NCI-H2029 (cell line): ENCODE measurements at regions not wholly inside any gene's neighbourhood (a gene's known extent, or its start where the extent isn't known, plus 50 kb on each side); places are given as distances from the start of the nearest gene placed in this dataset.
"Not testable (repeated sequence)": the region's sequence is repeated elsewhere in the genome, so short reads cannot be mapped to it uniquely, and the experiment has no call there.

Source experiments
- DNase-seq: peaks from one replicate; lab custom pipeline; 2025; lab: John Stamatoyannopoulos, UW

DNA sequence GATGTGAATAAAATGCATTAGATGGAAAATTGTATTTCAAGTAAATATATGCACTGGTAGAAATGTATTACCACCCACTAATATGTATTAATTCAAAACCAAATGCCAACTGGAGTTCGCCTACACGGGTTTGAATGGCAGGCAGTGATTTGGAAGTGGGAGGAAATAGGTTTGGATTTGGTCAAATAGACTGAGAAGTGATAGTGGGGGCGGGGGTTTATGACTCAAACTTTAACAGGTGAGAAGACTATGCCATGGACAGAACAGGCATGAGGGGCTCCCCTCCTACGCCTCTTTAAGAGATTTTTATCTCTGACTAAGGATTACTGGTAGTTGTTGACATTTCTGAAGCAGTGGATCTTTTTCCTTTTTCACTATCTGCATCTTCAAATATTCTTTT lies 677.8 kb downstream of the NTRK3 start:
- DNase-seq, result no peak

DNA sequence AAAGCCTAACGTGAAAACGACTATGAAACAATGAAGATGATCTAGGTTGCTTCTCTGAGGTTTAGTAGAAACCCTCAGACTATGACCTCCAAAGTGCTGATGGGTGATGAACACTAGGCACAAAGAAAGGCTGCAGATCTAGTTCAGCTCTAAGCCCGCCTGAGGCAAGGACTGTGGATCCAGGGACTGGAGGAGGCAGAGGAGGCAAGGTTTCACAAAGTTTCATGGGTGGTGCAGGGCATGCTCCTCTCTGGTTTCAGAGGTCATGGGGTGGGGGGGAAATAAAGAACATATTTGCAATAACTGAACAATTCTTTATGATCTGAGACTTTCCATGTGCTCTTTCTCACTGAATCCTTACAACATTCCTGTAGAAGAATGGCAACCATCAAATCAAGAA lies 679.2 kb downstream of the NTRK3 start:
- no peak for DNase-seq

DNA sequence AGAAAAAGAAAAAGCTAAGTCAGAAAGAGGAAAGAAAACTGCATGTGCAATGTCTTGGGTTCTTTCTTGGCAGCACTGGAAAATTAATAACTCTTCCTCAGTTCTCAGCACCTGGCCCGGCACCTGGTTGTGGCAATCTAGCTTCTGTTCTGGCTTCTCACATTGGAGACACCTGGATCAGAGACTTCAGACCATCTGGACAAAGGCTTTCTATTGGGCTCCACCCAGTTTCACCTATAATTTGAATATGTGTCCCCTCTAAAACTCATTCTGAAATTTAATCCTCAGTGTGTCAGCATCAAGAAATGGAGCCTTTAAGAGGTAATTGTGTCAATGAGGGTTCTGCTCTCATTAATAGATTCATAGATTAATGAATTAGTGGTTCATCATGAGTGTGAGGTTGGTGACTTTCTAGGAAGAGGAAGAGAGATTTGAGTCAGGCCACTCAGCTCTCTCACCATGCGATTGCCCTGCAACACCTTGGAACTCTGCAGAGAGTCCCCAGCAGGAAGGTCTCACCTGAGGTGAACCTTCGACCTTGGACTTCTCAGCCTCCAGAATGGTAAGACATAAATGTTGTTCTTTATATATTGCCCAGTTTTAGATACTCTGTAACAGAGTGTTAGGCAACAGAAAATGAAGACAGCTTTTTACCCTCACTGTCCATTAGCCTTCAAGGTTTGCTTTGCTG lies 679.9 kb downstream of the NTRK3 start:
- no peak for DNase-seq

DNA sequence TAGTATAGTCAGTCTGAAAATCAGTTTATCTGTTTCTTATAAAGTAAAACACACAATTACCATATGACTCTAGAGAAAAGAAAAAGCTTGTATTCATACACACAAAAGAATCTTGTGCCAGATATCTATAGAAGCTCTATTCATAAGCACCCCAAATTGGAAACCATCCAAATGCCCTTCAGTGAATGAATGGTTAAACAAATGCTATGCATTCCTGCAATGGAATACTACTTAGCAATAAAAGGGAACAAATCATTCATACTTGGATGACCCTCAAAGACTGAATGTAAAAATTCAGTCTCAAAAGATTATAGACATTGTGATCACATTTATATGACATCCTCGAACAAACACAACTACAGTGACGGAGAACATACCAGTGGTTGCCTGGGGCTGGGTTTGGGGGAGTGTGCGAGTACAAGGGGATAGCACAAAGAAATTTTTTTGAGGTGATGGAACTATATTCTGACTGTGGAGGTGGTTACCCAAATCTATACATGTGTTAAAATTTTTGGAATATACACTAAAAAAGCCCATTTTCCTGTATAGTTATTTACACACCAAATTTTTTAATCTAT lies 680.6 kb downstream of the NTRK3 start:
- no peak for DNase-seq

DNA sequence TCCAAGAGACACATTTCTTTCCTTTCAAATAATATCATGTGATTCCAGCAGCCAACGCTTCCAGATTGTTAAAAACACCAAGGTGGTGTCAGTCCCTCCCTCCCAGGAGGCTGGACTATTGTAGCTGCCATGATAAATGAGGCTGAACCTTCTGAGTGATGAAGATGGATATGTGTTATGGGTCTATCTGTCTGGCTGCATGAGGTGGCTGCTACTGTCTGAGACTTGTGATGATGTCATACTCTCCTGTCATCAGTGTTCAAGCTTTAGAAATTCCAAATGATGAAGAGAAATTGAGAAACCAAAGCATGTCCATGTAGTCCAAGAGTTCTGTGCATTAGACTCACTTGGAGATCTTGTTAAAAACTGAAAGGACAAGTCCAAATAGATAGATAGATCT lies 683.0 kb downstream of the NTRK3 start:
- no peak for DNase-seq

DNA sequence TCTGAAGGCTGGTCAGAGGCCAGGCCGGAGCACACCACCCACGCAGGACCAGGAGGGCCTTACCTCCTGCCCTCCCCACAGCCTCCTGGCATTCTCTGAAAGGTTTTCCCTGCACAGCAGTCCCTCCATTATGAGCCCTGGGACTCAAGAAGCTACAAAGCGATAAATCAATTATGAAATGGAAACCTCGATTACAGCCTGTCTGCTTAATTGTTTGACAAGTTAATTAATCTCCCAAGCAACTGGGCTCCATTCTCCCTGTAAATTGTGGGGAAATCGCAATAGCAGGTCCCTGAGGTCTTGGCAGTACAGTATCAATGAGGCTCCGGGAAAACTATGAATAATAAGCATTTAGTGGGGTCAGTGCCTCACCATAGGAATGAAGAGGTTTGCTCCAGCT lies 683.5 kb downstream of the NTRK3 start:
- no peak for DNase-seq

DNA sequence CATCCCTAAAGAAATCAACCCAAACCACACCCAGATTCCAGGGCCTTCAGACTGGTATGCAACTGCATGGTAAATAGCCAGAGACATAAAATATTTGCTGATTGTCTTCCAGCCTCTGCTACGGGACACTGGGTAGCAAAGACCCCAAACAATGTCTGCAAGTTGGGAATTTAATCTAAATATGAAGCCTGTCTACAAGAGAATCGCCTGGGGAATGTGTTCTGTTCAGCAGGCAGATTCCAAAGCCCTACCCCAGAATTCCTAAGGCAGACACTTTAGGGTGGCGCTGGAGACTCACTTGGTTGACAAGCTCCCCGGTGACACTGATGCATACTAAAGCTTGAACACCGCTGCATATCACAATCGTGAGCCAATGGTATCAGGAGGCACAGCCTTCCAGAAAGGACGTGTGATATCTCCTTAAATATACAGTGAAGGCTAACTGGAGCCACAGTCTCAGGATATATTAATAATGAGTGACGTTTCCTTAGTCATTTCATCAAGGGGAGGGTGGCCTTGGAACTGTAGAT lies 684.1 kb downstream of the NTRK3 start:
- no peak for DNase-seq

DNA sequence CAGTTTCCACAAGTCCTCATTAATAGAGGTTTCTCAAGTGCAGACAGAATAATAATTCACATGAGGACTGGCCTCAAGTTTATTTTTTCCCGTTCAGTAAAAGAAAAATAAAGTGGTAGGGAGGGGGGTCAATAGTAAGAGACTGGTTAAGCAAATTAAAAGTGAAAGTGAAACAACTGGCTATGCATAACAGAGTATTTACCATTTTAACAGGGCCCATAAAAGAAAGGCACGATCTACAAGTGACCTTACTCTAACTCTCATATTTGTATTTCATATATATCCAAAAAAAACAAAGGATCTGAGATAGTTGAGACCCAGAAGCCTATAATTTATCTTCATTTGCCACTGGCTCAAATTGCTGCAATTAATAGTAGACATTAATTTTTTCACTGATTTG lies 686.3 kb downstream of the NTRK3 start:
- DNase-seq, result no peak

DNA sequence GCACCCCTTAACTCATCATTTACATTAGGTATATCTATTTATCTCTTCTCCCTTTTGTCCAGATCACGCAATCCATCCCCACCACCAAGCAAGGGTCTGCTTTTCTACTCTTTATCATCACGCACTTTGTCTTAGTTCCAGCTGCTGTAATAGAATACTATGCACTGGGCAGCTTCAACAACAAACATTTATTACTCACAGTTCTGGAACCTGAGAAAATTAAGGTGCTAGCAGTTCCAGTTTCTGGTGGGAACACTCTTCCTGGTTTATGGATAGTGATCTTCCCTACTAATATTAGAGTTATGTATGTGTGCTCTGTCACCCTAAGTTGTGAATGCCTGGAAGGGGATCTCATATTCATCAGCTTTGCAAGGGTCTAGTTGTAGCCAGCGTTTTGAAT lies 687.0 kb downstream of the NTRK3 start:
- no peak for DNase-seq

DNA sequence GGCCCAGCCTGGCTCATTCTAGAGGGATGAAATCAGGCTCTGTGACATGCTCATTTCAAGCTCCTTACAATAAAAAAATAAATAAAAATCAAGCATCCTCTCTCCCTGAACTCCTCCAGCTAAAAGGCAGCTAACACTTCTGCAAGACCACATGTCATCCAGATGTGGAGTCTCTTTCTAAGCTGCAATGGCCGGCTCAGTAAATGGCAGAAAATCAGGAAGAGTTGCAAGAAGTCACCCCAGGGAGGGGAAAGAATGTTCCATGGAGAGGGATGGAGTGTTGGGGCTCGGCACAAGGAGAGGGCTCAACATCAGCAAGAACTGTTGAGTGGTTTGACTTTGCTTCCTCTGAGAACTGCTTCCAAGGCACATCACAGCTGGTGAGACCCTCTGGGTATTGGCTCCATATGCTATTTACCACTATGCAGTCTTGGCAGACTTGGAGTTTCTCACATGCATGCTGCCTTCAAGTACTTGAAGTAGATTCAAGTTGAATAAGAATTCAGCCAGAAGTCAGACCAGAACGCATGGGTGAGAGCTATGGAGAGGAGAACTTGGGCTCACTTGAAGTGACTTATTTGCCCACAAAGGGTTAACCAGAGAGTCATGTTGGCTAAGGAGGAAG lies 689.0 kb downstream of the NTRK3 start:
- DNase-seq, result no peak

DNA sequence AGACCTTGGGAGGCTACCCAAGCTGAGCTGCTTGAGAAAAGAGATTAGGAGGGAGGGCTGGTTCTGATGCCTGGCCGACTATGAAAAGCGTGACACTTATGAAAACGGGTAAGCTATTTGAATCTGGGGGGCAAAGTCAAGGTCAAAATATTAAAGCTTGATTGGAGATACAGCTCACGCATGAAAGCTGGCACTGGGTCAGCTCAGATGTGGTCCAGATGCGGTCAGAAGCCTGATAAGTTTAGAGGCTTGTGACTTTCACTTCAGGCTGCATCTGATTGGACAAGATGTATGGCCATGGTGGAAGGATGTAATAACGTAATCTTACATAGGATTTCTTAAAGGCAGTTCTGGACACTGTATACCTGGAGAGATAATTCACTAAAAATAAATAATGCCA lies 690.3 kb downstream of the NTRK3 start:
- DNase-seq, result no peak

DNA sequence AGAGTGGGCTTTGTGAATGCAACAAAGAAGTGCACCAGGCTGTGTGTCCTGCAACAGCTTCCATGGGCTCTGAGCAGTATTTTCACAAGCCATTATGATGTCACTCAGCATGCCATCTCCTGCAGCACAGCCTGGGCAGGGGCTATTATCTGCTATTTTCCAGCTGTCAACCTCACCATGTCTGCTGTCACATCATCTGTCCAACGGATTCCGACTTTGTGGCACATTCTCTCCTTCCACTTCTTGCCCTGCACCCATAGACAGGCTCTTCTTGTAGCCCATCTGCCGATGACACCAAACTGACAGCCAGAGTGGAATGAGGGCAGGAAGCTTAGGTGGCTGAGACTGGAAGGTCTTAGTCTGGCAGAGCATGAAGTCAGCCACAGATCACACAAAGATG lies 691.9 kb downstream of the NTRK3 start:
- DNase-seq, result no peak

DNA sequence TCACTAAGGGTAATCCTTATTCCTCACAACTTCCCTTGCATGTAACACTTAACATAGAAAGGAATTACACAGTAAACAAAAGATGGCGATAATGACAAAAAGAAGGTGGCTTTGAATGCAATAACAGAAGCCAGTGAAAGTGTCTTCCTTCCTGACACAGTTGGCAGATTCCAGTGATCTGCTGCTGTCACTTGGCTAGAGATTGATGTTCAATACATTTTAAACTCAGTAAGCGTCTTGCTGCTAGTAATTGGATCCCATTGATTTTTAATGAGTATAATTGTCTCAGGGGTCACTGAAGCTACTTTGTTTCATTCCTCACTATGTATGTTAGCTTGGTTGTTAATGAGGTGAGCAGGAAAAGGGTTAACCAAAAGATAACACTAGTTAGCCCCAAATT lies 692.7 kb downstream of the NTRK3 start:
- DNase-seq, result no peak

DNA sequence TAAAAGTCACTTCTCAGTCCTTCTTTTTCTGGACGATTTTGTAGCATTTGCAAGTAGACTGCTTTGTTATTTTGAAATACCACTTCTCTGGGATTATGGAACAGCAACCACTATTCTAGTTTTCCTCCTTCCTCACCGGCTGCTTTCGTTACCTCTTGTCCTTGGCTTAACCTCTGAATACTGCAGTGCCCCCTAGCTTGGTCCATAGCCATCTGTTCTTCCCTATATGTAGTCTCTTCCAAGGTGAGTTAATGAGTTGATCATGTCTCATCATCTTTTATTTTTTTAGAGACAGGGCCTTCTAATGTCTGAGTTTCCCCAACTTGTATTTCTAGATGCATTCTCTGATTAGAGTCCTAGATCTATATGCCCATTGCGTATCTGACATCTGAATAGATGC lies 694.3 kb downstream of the NTRK3 start:
- no peak for DNase-seq

DNA sequence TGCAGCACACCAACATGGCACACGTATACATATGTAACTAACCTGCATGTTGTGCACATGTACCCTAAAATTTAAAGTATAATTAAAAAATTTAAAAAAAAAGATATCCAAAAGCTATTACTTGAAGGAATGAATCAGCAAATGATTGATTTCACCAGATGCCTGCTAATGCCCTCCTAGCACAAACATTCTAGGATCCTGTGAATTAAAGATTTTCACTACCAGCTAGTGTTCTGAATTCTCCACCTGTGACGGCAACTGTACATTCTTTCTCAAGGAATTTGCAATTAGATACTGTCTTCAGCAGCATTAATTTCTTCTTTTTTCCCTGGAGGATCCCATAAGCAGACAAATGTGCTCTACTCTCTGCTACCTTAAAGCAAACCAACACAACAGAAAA lies 694.9 kb downstream of the NTRK3 start:
- no peak for DNase-seq

DNA sequence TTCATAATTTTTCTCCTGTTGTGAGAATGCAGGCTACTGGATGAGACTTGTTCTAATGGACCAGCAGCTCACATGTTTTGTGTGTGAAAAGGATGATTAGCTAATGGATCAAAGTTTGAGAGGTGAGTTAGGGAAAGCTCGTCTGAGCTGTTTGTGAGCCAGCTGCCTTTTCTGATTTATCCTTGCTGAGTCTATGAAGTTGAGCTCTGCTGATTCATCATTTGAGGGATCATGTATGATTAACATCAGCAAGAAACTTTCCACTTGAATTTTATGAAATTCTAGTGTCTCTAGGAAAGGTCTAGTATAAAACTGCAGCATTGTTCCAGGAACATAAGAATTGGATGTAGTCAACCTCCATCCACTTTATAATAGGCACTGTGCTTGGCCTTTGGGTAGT lies 698.7 kb downstream of the NTRK3 start:
- DNase-seq, result no peak

DNA sequence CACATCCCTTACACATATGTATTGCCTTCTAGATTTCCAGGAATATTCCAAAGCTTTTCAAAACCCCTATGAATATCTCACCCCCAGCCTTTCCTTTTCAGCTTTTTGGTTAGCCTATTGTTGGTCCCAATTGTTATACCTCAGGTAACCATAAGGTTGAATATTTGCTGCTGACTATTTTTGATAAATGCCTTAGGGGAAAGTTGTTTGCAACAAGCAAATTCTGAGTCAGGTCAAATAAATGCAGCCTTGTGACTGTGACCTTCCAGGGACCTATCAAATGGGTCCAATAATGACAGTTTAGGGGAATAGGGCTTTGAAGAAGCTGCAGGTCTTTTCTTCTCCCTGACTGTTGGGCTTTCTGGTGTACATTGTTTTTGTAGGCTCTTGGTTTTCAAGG lies 699.7 kb downstream of the NTRK3 start:
- DNase-seq, result no peak

DNA sequence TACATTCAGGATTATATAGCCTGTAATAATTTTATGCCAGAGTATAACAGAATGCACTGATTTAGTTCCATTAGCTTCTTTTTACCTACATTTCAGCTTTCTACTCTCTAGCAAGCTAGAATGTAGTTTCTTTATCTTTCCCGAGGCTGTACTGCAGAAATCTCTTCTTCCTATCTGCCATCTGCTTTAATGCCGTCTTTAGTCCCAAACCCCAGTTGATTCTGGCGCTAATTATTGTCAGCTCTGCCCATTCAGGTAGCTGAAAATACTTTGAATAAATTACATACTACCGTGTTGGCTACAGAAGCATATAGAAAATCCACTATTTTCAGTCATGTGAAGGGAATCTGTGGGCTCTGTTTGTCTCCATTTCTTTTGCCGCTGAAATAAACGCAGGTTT lies 706.7 kb downstream of the NTRK3 start:
- DNase-seq, result no peak

DNA sequence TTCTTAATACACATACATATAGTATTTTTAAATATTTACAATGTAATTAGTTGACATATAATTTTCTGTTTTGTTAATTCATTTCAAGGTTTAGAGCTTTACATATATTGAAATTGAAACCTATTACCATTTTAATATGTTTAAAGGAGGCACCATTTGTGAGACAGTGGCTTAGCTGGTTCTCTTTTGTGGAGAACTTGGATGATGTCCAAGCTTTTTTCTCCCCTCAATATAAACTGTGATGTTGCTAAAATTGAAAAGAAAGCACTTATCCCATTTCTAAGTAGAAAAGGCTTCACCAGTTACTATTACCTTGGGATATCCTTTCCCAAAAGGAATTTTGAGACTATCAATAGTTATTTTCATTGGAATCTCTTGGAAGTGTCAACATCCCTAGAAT lies 707.2 kb downstream of the NTRK3 start:
- no peak for DNase-seq

DNA sequence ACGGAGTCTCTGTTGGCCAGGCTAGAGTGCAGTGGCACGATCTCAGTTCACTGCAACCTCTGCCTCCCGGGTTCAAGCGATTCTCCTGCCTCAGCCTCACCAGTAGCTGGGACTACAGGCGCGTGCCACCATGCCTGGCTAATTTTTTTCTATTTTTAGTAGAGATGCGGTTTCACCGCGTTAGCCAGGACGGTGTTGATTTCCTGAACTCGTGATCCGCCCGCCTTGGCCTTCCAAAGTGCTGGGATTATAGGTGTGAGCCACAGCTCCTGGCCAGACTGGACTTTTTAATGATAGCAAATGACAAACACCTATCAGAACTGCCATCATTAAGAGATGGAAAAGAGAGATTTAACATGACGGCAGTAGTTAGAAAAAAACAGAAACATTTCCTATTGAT lies 707.9 kb downstream of the NTRK3 start:
- DNase-seq, result not testable (repeated sequence)

DNA sequence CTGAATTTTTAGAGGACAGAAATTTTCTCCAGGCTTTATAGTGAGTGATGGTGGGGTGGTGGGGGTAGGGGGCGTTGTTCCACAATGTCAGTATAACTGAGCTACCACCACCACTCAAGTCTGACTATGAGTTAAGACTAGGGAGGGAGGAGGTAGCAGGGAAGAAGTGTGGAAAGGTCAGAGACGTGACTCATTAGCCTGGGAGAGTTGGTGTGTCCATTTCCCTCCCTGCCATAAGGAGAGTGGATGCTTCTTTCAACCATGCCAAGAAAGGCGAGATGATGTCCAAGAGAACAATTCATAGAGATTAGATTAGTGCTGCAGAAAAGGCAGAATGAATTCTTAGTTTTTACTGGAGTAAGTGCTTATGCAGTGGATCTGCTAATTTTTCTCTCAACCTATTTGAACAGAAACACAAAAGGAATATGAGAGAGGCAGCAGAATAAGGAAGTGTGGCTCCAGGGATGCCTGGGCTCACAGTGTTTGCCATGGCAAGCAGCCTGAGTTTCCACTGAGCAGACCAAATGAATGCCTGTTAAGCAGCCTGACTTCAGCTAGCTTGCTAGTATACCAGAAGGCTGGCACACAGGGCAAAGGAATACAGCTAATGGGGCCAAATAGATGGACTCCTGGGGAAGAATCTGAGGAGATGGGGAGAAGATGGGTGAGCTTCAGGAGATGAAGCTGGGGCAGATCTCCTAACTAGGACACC lies 708.9 kb downstream of the NTRK3 start:
- no peak for DNase-seq

DNA sequence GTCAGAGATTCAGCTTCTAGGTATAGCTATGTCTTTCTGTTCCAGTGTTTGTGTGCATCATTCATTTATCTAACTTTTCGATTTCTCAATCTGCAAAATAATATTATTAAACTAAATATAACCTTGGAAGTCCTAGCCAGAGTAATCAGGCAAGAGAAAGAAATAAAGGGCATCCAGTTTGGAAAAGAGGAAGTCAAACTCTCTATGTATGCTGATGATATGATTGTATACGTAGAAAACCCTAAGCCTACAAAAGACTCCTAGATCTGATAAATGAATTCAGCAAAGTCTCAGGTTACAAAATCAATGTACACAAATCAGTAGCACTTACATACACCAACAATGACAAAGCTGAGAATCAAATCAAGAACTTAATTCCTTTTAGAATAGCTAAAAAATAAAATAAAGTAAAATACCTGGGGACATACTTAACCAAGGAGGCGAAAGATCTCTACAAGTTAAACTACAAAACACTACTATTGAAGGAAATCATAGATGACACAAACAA lies 718.2 kb downstream of the NTRK3 start:
- DNase-seq, result no peak

DNA sequence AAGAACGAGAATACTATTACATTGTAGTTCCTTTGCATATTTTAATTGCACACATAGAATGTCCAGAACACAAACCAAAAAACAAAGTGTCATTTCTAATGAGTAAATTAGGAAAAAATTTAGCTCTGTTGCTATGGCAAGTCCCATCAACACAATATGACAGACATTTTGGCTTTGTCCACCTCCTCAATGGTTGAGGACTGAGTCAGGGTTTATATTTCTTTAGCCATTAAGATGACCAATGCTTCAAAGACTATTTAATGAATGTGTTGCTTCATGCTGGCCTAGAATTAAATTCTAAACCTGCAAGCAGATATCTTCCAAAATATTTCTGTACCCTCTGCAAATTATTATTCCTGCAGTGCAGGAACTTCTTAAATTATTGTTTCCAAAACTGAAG lies 719.2 kb downstream of the NTRK3 start:
- DNase-seq, result no peak
